Testis (tissue), 2 donors: ENCODE measurements at regions not wholly inside any gene's neighbourhood (a gene's known extent, or its start where the extent isn't known, plus 50 kb on each side); places are given as distances from the start of the nearest gene placed in this dataset.

Source experiments
- CTCF ChIP-seq, 3 experiments: fragments of 450-650 bp in 2 of 3; fragments of 200-600 bp in 1 of 3; sonication (generic) in 1 of 3; IDR thresholded peaks; one replicate each; pipeline ENCODE4 v1.5.1; 2016 to 2019; ENCODE audit warnings: antibody characterized with exemption in 3 of 3, mild to moderate bottlenecking in 2 of 3, moderate library complexity in 1 of 3
- POLR2A ChIP-seq: fragments of 450-650 bp; IDR thresholded peaks from one replicate; pipeline ENCODE4 v1.6.1; 2017; ENCODE audit warnings: antibody characterized with exemption, mild to moderate bottlenecking, moderate library complexity

GRCh38 chr7:24419077-24419476, 135.1 kb downstream of the NPY start:
- no peak for TF ChIP-seq CTCF (IDR thresholded peaks at IDR 0.05)
- no peak for TF ChIP-seq POLR2A
